ENCODE measurements at regions not wholly inside any gene's neighbourhood (a gene's known extent, or its start where the extent isn't known, plus 50 kb on each side); places are given as distances from the start of the nearest gene placed in this dataset.
"Not testable (repeated sequence)": the region's sequence is repeated elsewhere in the genome, so short reads cannot be mapped to it uniquely, and the experiment has no call there.

DNA sequence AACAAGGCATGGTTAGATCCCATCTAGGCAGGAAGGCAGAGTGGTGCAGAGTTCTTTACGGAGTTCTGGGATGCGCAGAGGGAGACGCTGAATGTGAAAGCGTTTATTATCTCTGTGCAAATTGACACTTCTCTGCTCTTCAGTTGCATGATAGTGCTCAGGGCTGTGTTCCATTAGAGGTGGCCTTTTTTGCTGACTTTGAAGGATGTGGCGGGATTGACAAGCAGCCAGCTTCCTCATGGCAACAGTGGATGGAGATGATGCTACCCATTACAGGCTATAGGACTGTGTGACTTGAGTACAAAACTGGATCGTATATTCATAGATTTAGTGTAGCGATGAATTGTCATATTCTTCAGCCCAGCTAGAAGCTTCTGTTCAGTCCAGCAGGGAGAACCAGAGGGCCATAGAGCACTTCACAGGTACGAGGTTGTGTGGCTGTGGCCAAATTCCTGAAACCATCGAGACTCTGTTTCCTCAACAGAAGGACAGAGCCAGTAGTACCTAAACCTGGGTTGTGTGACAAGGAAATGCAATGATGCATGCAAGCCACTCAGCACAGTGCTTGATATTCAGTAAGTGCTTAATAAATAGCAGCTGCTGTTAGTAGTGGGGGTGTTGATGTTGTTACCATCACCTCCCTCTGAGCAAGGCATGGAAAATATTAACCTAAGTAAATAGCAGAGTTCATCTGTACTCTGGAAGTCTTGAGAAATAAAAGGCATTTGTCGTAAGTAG lies 430.0 kb upstream of the KAZN start:
- Histone ChIP-seq H3K4me3 (no peak overlapping the region), H3K4me1 (ENCODE audit: control insufficient read depth in 5 of 5, insufficient read depth in 5 of 5, low read length in 5 of 5) (peaks cover 0 to 26% (median 4%) of the 10 kb centered on the region in 5 donors), H3K9ac (ENCODE audit: insufficient read depth in 1 of 2, low read length in 2 of 2) (no peak overlapping the region), H3K9me3 (ENCODE audit: control insufficient read depth in 4 of 4, insufficient read depth in 3 of 4, low read length in 3 of 4) (peaks cover 0 to 1% (median under 1%) of the 10 kb centered on the region in 4 donors), H3K36me3 (ENCODE audit: control insufficient read depth in 4 of 4, insufficient read depth in 4 of 4, low read length in 4 of 4) (no peaks in the 10 kb centered on the region), H3K27me3 (ENCODE audit: control insufficient read depth in 3 of 3, insufficient read depth in 3 of 3, low read length in 2 of 3) (no peaks in the 10 kb centered on the region), H3K27ac (ENCODE audit: low read depth in 1 of 2, low read length in 1 of 2) (no peak overlapping the region)
- DNase-seq, result no peak
- ATAC-seq (ENCODE audit: insufficient read depth, low FRiP score), result no peak
- WGBS, 2 donors, result 86 to 89% methylated on average over 10 of the region's 10 CpGs
- no peak for TF ChIP-seq CTCF (IDR thresholded peaks at IDR 0.05; ENCODE audit: control extremely low read depth, extremely low read depth)

DNA sequence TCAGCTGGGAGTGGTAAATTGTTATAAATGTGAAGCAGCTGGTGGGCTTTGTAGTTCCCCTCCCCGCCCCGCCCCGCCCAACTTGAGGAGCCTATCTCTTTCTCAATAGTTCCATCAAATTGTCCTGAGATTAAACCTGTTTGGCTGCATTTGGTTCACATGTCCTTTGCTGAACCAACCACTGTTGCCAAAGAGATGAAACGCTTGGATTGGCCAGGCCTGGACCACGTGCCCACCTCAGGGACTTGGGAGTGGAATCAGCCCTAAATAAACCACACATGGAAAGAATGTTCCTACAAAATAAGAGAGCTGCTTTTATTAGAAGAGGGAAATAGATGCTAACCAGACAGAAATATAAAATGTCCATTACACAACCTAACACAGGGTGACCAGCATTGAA lies 424.9 kb upstream of the KAZN start:
- no peaks in the 10 kb centered on the region for H3K27me3 ChIP-seq (ENCODE audit: control insufficient read depth in 3 of 3, insufficient read depth in 3 of 3, low read length in 2 of 3)

DNA sequence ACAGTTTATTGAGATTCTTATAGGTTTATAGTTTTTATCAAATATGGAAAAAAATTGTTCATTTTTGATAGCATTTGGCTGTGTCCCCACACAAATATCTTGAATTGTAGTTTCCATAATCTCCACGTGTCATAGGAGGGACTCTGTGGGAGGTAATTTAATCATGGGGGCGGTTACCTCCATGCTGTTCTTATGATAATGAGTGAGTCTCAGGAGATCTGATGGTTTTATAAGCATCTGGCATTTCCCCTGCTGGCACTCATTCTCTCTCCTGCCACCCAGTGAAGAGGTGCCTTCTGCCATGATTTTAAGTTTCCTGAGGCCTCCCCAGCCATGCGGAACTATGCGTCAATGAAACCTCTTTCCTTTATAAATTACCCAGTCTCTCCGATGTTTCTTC lies 420.6 kb upstream of the KAZN start:
- ATAC-seq (ENCODE audit: insufficient read depth, low FRiP score); H3K4me1 ChIP-seq (ENCODE audit: control insufficient read depth in 5 of 5, insufficient read depth in 5 of 5, low read length in 5 of 5); H3K27ac ChIP-seq (ENCODE audit: low read depth in 1 of 2, low read length in 1 of 2); H3K36me3 ChIP-seq (ENCODE audit: control insufficient read depth in 4 of 4, insufficient read depth in 4 of 4, low read length in 4 of 4); H3K9ac ChIP-seq (ENCODE audit: insufficient read depth in 1 of 2, low read length in 2 of 2); DNase-seq; H3K4me3 ChIP-seq; H3K27me3 ChIP-seq (ENCODE audit: control insufficient read depth in 3 of 3, insufficient read depth in 3 of 3, low read length in 2 of 3); H3K9me3 ChIP-seq (ENCODE audit: control insufficient read depth in 4 of 4, insufficient read depth in 3 of 4, low read length in 3 of 4): not testable (repeated sequence)
- 80 to 83% methylated on average over 5 of the region's 5 CpGs for WGBS, 2 donors

More for the DNA sequence above, 424.9 kb upstream of the KAZN start:
- WGBS, 2 donors, result 56 to 87% methylated on average over 5 of the region's 5 CpGs
- Histone ChIP-seq H3K27ac (ENCODE audit: low read depth in 1 of 2, low read length in 1 of 2) (no peak overlapping the region), H3K36me3 (ENCODE audit: control insufficient read depth in 4 of 4, insufficient read depth in 4 of 4, low read length in 4 of 4) (no peaks in the 10 kb centered on the region), H3K4me1 (ENCODE audit: control insufficient read depth in 5 of 5, insufficient read depth in 5 of 5, low read length in 5 of 5) (peaks cover 0 to 2% (median 0%) of the 10 kb centered on the region in 5 donors), H3K9ac (ENCODE audit: insufficient read depth in 1 of 2, low read length in 2 of 2) (no peak overlapping the region), H3K9me3 (ENCODE audit: control insufficient read depth in 4 of 4, insufficient read depth in 3 of 4, low read length in 3 of 4) (peaks cover 0 to 2% (median 0%) of the 10 kb centered on the region in 4 donors), H3K4me3 (no peak overlapping the region)
- DNase-seq, result no peak
- TF ChIP-seq CTCF (IDR thresholded peaks at IDR 0.05; ENCODE audit: control extremely low read depth, extremely low read depth), result no peak
- no peak for ATAC-seq (ENCODE audit: insufficient read depth, low FRiP score)

- Histone ChIP-seq H3K4me1 (ENCODE audit: control insufficient read depth in 5 of 5, insufficient read depth in 5 of 5, low read length in 5 of 5) (peaks cover 0 to 21% (median 4%) of the 10 kb centered on the region in 5 donors), H3K27me3 (ENCODE audit: control insufficient read depth in 3 of 3, insufficient read depth in 3 of 3, low read length in 2 of 3) (no peaks in the 10 kb centered on the region), H3K27ac (ENCODE audit: low read depth in 1 of 2, low read length in 1 of 2) (no peak overlapping the region), H3K36me3 (ENCODE audit: control insufficient read depth in 4 of 4, insufficient read depth in 4 of 4, low read length in 4 of 4) (no peaks in the 10 kb centered on the region), H3K9me3 (ENCODE audit: control insufficient read depth in 4 of 4, insufficient read depth in 3 of 4, low read length in 3 of 4) (no peaks in the 10 kb centered on the region), H3K9ac (ENCODE audit: insufficient read depth in 1 of 2, low read length in 2 of 2) (no peak overlapping the region), H3K4me3 (no peak overlapping the region)
- 54 to 79% methylated on average over 4 of the region's 4 CpGs for WGBS, 2 donors
- ATAC-seq (ENCODE audit: insufficient read depth, low FRiP score) (no peak), DNase-seq (peak in 2 of 3 donors; percentile 50 to 71)
- no peak for TF ChIP-seq CTCF (IDR thresholded peaks at IDR 0.05; ENCODE audit: control extremely low read depth, extremely low read depth)
Observed at GRCh38 chr1:14180738-14181137, 417.7 kb upstream of the KAZN start.
